ENCODE measurements at regions not wholly inside any gene's neighbourhood (a gene's known extent, or its start where the extent isn't known, plus 50 kb on each side); places are given as distances from the start of the nearest gene placed in this dataset.

- Histone ChIP-seq H3K4me2 (ENCODE audit: low read length) (no peak overlapping the region), H3K27me3 (ENCODE audit: control insufficient read depth, insufficient read depth, low read length) (no peaks in the 10 kb centered on the region)
Measured at GRCh38 chr2:7719876-7720275, 802.7 kb downstream of the RNF144A start.

GRCh38 chr2:7721413-7721995, 804.3 kb downstream of the RNF144A start:
- H3K9ac ChIP-seq (ENCODE audit: low read depth, low read length), result no peak overlapping the region
- no peaks in the 10 kb centered on the region for H3K27me3 ChIP-seq (ENCODE audit: control insufficient read depth, insufficient read depth, low read length)
- H3K36me3 ChIP-seq (ENCODE audit: insufficient read depth, low read length), result no peaks in the 10 kb centered on the region
- H3K9me3 ChIP-seq (replicated peaks; ENCODE audit: low read length), result no peaks in the 10 kb centered on the region
- H3K4me2 ChIP-seq (ENCODE audit: low read length), result no peak overlapping the region
- H3K4me3 ChIP-seq (ENCODE audit: low read length), result no peak overlapping the region
- no peaks in the 10 kb centered on the region for H3K4me1 ChIP-seq (ENCODE audit: control insufficient read depth, insufficient read depth, low read length)

More at GRCh38 chr2:7719876-7720275, 802.7 kb downstream of the RNF144A start:
- Histone ChIP-seq H3K9me3 (replicated peaks; ENCODE audit: low read length) (no peaks in the 10 kb centered on the region), H3K4me3 (ENCODE audit: low read length) (no peak overlapping the region), H3K4me1 (ENCODE audit: control insufficient read depth, insufficient read depth, low read length) (no peaks in the 10 kb centered on the region), H3K36me3 (ENCODE audit: insufficient read depth, low read length) (no peaks in the 10 kb centered on the region), H3K9ac (ENCODE audit: low read depth, low read length) (no peak overlapping the region)

- no peak overlapping the region for H3K4me3 ChIP-seq (ENCODE audit: low read length)
- H3K27me3 ChIP-seq (ENCODE audit: control insufficient read depth, insufficient read depth, low read length), result no peaks in the 10 kb centered on the region
- H3K9ac ChIP-seq (ENCODE audit: low read depth, low read length), result no peak overlapping the region
- no peaks in the 10 kb centered on the region for H3K4me1 ChIP-seq (ENCODE audit: control insufficient read depth, insufficient read depth, low read length)
- H3K9me3 ChIP-seq (replicated peaks; ENCODE audit: low read length), result no peaks in the 10 kb centered on the region
- no peaks in the 10 kb centered on the region for H3K36me3 ChIP-seq (ENCODE audit: insufficient read depth, low read length)
- H3K4me2 ChIP-seq (ENCODE audit: low read length), result no peak overlapping the region
Measured at GRCh38 chr2:7722212-7722910, 805.1 kb downstream of the RNF144A start.

- H3K9me3 ChIP-seq (replicated peaks; ENCODE audit: low read length), result no peaks in the 10 kb centered on the region
- no peak overlapping the region for H3K9ac ChIP-seq (ENCODE audit: low read depth, low read length)
- no peaks in the 10 kb centered on the region for H3K27me3 ChIP-seq (ENCODE audit: control insufficient read depth, insufficient read depth, low read length)
Measured at GRCh38 chr2:7724336-7724735, 807.1 kb downstream of the RNF144A start.

GRCh38 chr2:7725171-7725849, 808.1 kb downstream of the RNF144A start:
- Histone ChIP-seq H3K9me3 (replicated peaks; ENCODE audit: low read length) (no peaks in the 10 kb centered on the region), H3K4me3 (ENCODE audit: low read length) (no peak overlapping the region), H3K4me1 (ENCODE audit: control insufficient read depth, insufficient read depth, low read length) (no peaks in the 10 kb centered on the region), H3K27me3 (ENCODE audit: control insufficient read depth, insufficient read depth, low read length) (no peaks in the 10 kb centered on the region), H3K4me2 (ENCODE audit: low read length) (no peak overlapping the region), H3K36me3 (ENCODE audit: insufficient read depth, low read length) (no peaks in the 10 kb centered on the region), H3K9ac (ENCODE audit: low read depth, low read length) (no peak overlapping the region)

More at GRCh38 chr2:7724336-7724735, 807.1 kb downstream of the RNF144A start:
- no peaks in the 10 kb centered on the region for H3K36me3 ChIP-seq (ENCODE audit: insufficient read depth, low read length)
- H3K4me3 ChIP-seq (ENCODE audit: low read length), result no peak overlapping the region
- H3K4me1 ChIP-seq (ENCODE audit: control insufficient read depth, insufficient read depth, low read length), result no peaks in the 10 kb centered on the region
- no peak overlapping the region for H3K4me2 ChIP-seq (ENCODE audit: low read length)

- H3K9ac ChIP-seq (ENCODE audit: low read depth, low read length), result no peak overlapping the region
- H3K36me3 ChIP-seq (ENCODE audit: insufficient read depth, low read length), result no peaks in the 10 kb centered on the region
- H3K4me1 ChIP-seq (ENCODE audit: control insufficient read depth, insufficient read depth, low read length), result no peaks in the 10 kb centered on the region
- peaks cover 3% of the 10 kb centered on the region for H3K27me3 ChIP-seq (ENCODE audit: control insufficient read depth, insufficient read depth, low read length)
- no peak overlapping the region for H3K4me3 ChIP-seq (ENCODE audit: low read length)
- H3K4me2 ChIP-seq (ENCODE audit: low read length), result no peak overlapping the region
- H3K9me3 ChIP-seq (replicated peaks; ENCODE audit: low read length), result no peaks in the 10 kb centered on the region
Measured at GRCh38 chr2:7725850-7726242, 808.6 kb downstream of the RNF144A start.

- Histone ChIP-seq H3K27me3 (ENCODE audit: control insufficient read depth, insufficient read depth, low read length) (peaks cover 4% of the 10 kb centered on the region), H3K9me3 (replicated peaks; ENCODE audit: low read length) (no peaks in the 10 kb centered on the region), H3K4me1 (ENCODE audit: control insufficient read depth, insufficient read depth, low read length) (no peaks in the 10 kb centered on the region), H3K9ac (ENCODE audit: low read depth, low read length) (no peak overlapping the region), H3K4me2 (ENCODE audit: low read length) (no peak overlapping the region), H3K4me3 (ENCODE audit: low read length) (no peak overlapping the region), H3K36me3 (ENCODE audit: insufficient read depth, low read length) (no peaks in the 10 kb centered on the region)
Measured at GRCh38 chr2:7726989-7727388, 809.8 kb downstream of the RNF144A start.

- Histone ChIP-seq H3K36me3 (ENCODE audit: insufficient read depth, low read length) (no peaks in the 10 kb centered on the region), H3K9me3 (replicated peaks; ENCODE audit: low read length) (no peaks in the 10 kb centered on the region), H3K4me2 (ENCODE audit: low read length) (no peak overlapping the region), H3K27me3 (ENCODE audit: control insufficient read depth, insufficient read depth, low read length) (peaks cover 11% of the 10 kb centered on the region), H3K9ac (ENCODE audit: low read depth, low read length) (no peak overlapping the region), H3K4me1 (ENCODE audit: control insufficient read depth, insufficient read depth, low read length) (no peaks in the 10 kb centered on the region), H3K4me3 (ENCODE audit: low read length) (no peak overlapping the region)
Measured at GRCh38 chr2:7728388-7728787, 811.2 kb downstream of the RNF144A start.

GRCh38 chr2:7730449-7730848, 813.2 kb downstream of the RNF144A start:
- H3K4me1 ChIP-seq (ENCODE audit: control insufficient read depth, insufficient read depth, low read length), result no peaks in the 10 kb centered on the region
- H3K27me3 ChIP-seq (ENCODE audit: control insufficient read depth, insufficient read depth, low read length), result peaks cover 11% of the 10 kb centered on the region
- no peak overlapping the region for H3K4me2 ChIP-seq (ENCODE audit: low read length)
- no peaks in the 10 kb centered on the region for H3K9me3 ChIP-seq (replicated peaks; ENCODE audit: low read length)
- no peaks in the 10 kb centered on the region for H3K36me3 ChIP-seq (ENCODE audit: insufficient read depth, low read length)
- no peak overlapping the region for H3K4me3 ChIP-seq (ENCODE audit: low read length)
- no peak overlapping the region for H3K9ac ChIP-seq (ENCODE audit: low read depth, low read length)

GRCh38 chr2:7730990-7731389, 813.8 kb downstream of the RNF144A start:
- no peaks in the 10 kb centered on the region for H3K4me1 ChIP-seq (ENCODE audit: control insufficient read depth, insufficient read depth, low read length)
- H3K9me3 ChIP-seq (replicated peaks; ENCODE audit: low read length), result no peaks in the 10 kb centered on the region
- no peak overlapping the region for H3K4me2 ChIP-seq (ENCODE audit: low read length)
- H3K9ac ChIP-seq (ENCODE audit: low read depth, low read length), result no peak overlapping the region
- H3K36me3 ChIP-seq (ENCODE audit: insufficient read depth, low read length), result no peaks in the 10 kb centered on the region
- H3K27me3 ChIP-seq (ENCODE audit: control insufficient read depth, insufficient read depth, low read length), result peaks cover 11% of the 10 kb centered on the region
- H3K4me3 ChIP-seq (ENCODE audit: low read length), result no peak overlapping the region

- Histone ChIP-seq H3K27me3 (ENCODE audit: control insufficient read depth, insufficient read depth, low read length) (peaks cover 11% of the 10 kb centered on the region), H3K4me3 (ENCODE audit: low read length) (no peak overlapping the region), H3K4me2 (ENCODE audit: low read length) (no peak overlapping the region)
Measured at GRCh38 chr2:7732497-7732896, 815.3 kb downstream of the RNF144A start.

More at GRCh38 chr2:7732497-7732896, 815.3 kb downstream of the RNF144A start:
- Histone ChIP-seq H3K9ac (ENCODE audit: low read depth, low read length) (no peak overlapping the region), H3K4me1 (ENCODE audit: control insufficient read depth, insufficient read depth, low read length) (peaks cover 7% of the 10 kb centered on the region), H3K36me3 (ENCODE audit: insufficient read depth, low read length) (no peaks in the 10 kb centered on the region), H3K9me3 (replicated peaks; ENCODE audit: low read length) (no peaks in the 10 kb centered on the region)

All from skeletal muscle satellite cell (primary cell).